Neuronal stem cell (in vitro differentiated cells): ENCODE measurements at regions not wholly inside any gene's neighbourhood (a gene's known extent, or its start where the extent isn't known, plus 50 kb on each side); places are given as distances from the start of the nearest gene placed in this dataset.

Experiments used
- DNase-seq: peaks from one replicate; pipeline ENCODE4 v3.0.0-alpha.2; 2013; ENCODE audit warnings: low spot score
- H2AFZ ChIP-seq: one replicate; pipeline ENCODE4 v1.6.1; 2013; ENCODE audit warnings: mild to moderate bottlenecking, low read length, inconsistent platforms
- H2AK5ac ChIP-seq: 2 replicates; pipeline ENCODE4 v1.6.1; 2013; ENCODE audit warnings: low read depth, mild to moderate bottlenecking, inconsistent platforms, low read length, moderate library complexity, mixed read lengths
- H2BK120ac ChIP-seq: 2 replicates; pipeline ENCODE4 v1.6.1; 2013; ENCODE audit warnings: low read depth, mild to moderate bottlenecking, inconsistent platforms, low read length, moderate library complexity, mixed read lengths
- H2BK12ac ChIP-seq: one replicate; pipeline ENCODE4 v1.6.1; 2013; ENCODE audit warnings: low read length, inconsistent platforms
- H2BK15ac ChIP-seq: 2 replicates; pipeline ENCODE4 v1.6.1; 2013; ENCODE audit warnings: mild to moderate bottlenecking, low read length, inconsistent platforms, mixed read lengths
- H2BK5ac ChIP-seq: one replicate; pipeline ENCODE4 v1.6.1; 2013; ENCODE audit warnings: inconsistent platforms, mild to moderate bottlenecking, low read length, moderate library complexity
- H3K14ac ChIP-seq: one replicate; pipeline ENCODE4 v1.6.1; 2013; ENCODE audit warnings: low read length, inconsistent platforms
- H3K18ac ChIP-seq: 2 replicates; pipeline ENCODE4 v1.6.1; 2013; ENCODE audit warnings: low read length, inconsistent platforms
- H3K23ac ChIP-seq: 2 replicates; pipeline ENCODE4 v1.6.1; 2013; ENCODE audit warnings: low read depth, mild to moderate bottlenecking, mixed read lengths, low read length, inconsistent platforms; ENCODE audit not compliant: poor library complexity
- H3K27ac ChIP-seq: replicated peaks from 3 replicates; pipeline ENCODE4 v1.5.1; 2013; ENCODE audit warnings: low read length, inconsistent platforms
- H3K27me3 ChIP-seq, 3 experiments: 2 replicates each; pipeline ENCODE4 v1.6.1; 2013; ENCODE audit warnings: low read length in 3 of 3, mild to moderate bottlenecking in 2 of 3, inconsistent platforms in 1 of 3, low read depth in 1 of 3, mixed read lengths in 1 of 3, moderate library complexity in 1 of 3; ENCODE audit not compliant: control insufficient read depth in 3 of 3, insufficient read depth in 3 of 3
- H3K36me3 ChIP-seq, 2 donors: replicated peaks in 1 of 2; 2 replicates each; pipeline ENCODE4 v1.6.1; 2013; ENCODE audit warnings: low read length in 2 of 2; ENCODE audit not compliant: control insufficient read depth in 2 of 2, insufficient read depth in 2 of 2
- H3K4ac ChIP-seq: 2 replicates; pipeline ENCODE4 v1.6.1; 2013; ENCODE audit warnings: inconsistent platforms, mild to moderate bottlenecking, low read length, moderate library complexity
- H3K4me1 ChIP-seq, 2 donors: 1 replicate in 1 of 2; 2 replicates in 1 of 2; pipeline ENCODE4 v1.6.1; 2013; ENCODE audit warnings: low read length in 2 of 2, low read depth in 1 of 2; ENCODE audit not compliant: control insufficient read depth in 2 of 2, insufficient read depth in 1 of 2
- H3K4me2 ChIP-seq: one replicate; pipeline ENCODE4 v1.6.1; 2013; ENCODE audit warnings: mild to moderate bottlenecking, low read length, inconsistent platforms; ENCODE audit not compliant: insufficient read depth, poor library complexity, severe bottlenecking
- H3K4me3 ChIP-seq, 2 donors: 2 replicates each; pipeline ENCODE4 v1.5.1; 2013; ENCODE audit warnings: low read length in 2 of 2, mild to moderate bottlenecking in 2 of 2, inconsistent platforms in 1 of 2, moderate library complexity in 1 of 2
- H3K79me1 ChIP-seq: one replicate; pipeline ENCODE4 v1.6.1; 2013; ENCODE audit warnings: low read depth, mild to moderate bottlenecking, inconsistent platforms, low read length, moderate library complexity
- H3K9ac ChIP-seq: one replicate; pipeline ENCODE4 v1.6.1; 2013; ENCODE audit warnings: mild to moderate bottlenecking, low read depth, low read length, inconsistent platforms; ENCODE audit not compliant: poor library complexity
- H3K9me3 ChIP-seq, 2 donors: replicated peaks in 1 of 2; 2 replicates each; pipeline versions ENCODE3 to v1.6.1; 2013; ENCODE audit warnings: low read length in 2 of 2, mild to moderate bottlenecking in 2 of 2, inconsistent platforms in 1 of 2, low read depth in 1 of 2, mixed read lengths in 1 of 2, moderate library complexity in 1 of 2; ENCODE audit not compliant: control insufficient read depth in 2 of 2, insufficient read depth in 1 of 2
- H4K8ac ChIP-seq: one replicate; pipeline ENCODE4 v1.6.1; 2013; ENCODE audit warnings: low read depth, mild to moderate bottlenecking, inconsistent platforms, low read length, moderate library complexity
- H4K91ac ChIP-seq: one replicate; pipeline ENCODE4 v1.6.1; 2013; ENCODE audit warnings: low read length, low read depth, mild to moderate bottlenecking, inconsistent platforms; ENCODE audit not compliant: poor library complexity
- WGBS, 2 donors: extraction: QIAGEN DNeasy Blood & Tissue Kit; methylation state at CpG; one replicate each; pipeline ENCODE4 v1.1.7; 2013; ENCODE audit warnings: missing lambda C conversion rate in 2 of 2, mixed read lengths in 1 of 2; ENCODE audit not compliant: insufficient read length in 2 of 2, insufficient replicate concordance in 1 of 2; ENCODE audit errors: extremely low coverage in 2 of 2; 5-methylcytosine and 5-hydroxymethylcytosine counted together

DNA sequence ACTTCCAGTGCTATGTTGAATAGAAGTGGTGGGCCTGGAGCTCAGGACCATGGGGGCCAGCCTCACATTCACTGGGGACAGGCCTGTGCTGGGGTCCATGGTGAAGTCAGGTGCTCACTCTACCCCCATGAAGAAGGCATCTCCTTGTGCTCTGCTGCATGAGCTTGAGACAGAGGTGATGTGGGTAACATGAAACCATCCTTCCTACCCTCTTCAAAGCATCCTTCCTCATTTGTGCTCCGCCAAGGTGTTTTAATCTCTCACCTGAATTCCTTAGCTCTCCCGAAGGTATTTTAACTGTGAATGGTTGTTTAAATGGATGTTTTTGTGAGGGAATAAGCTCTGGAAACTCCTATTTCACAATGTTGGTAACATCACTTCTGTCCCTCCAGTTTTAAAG, 209.6 kb upstream of the PCSK2 start:
- H3K23ac ChIP-seq = no peak overlapping the region
- H3K79me1 ChIP-seq = no peaks in the 10 kb centered on the region
- no peak overlapping the region for H4K91ac ChIP-seq
- no peak overlapping the region for H2BK5ac ChIP-seq
- H3K4me2 ChIP-seq = no peak overlapping the region
- no peaks in the 10 kb centered on the region for H3K27me3 ChIP-seq
- H3K27ac ChIP-seq = no peak overlapping the region
- H3K9me3 ChIP-seq = no peaks in the 10 kb centered on the region
- H2BK15ac ChIP-seq = no peak overlapping the region
- H3K9ac ChIP-seq = no peak overlapping the region
- H2BK12ac ChIP-seq = no peak overlapping the region
- no peak for DNase-seq
- WGBS, 2 donors = no CpG with 5 or more reads among the region's 2 CpGs
- no peak overlapping the region for H3K18ac ChIP-seq
- H3K14ac ChIP-seq = no peak overlapping the region
- no peak overlapping the region for H4K8ac ChIP-seq
- H3K36me3 ChIP-seq = no peaks in the 10 kb centered on the region
- H2AK5ac ChIP-seq = no peak overlapping the region
- H3K4me1 ChIP-seq = no peaks in the 10 kb centered on the region
- no peak overlapping the region for H2BK120ac ChIP-seq
- H2AFZ ChIP-seq = no peak overlapping the region
- no peak overlapping the region for H3K4ac ChIP-seq
- no peak overlapping the region for H3K4me3 ChIP-seq

DNA sequence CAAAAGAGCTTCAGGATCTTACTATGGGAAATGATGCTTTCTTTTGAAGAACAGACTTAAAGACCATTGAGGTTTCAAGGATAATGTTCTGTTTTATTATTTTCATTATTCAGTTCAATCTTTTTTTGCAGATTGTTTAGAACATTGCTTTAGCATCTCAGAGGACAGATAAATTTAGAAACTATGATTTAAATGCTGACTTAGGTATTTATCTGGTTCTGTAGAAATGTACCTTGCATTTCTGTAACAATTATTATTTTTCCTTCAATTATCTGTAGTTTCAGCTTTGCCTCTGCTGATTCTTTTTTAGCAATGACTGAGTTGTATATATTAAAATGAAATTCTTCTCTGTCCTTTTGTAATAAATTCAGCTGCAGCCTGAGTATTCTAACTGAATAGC, 205.4 kb upstream of the PCSK2 start:
- Histone ChIP-seq H3K18ac (no peak overlapping the region), H2BK12ac (no peak overlapping the region), H3K79me1 (no peaks in the 10 kb centered on the region), H3K14ac (no peak overlapping the region), H4K8ac (no peak overlapping the region), H3K36me3 (no peaks in the 10 kb centered on the region), H2AFZ (no peak overlapping the region), H2BK120ac (no peak overlapping the region), H2AK5ac (no peak overlapping the region), H3K9ac (no peak overlapping the region), H4K91ac (no peak overlapping the region), H3K27me3 (no peaks in the 10 kb centered on the region), H3K4me2 (no peak overlapping the region), H3K23ac (no peak overlapping the region), H2BK15ac (no peak overlapping the region), H2BK5ac (no peak overlapping the region), H3K27ac (no peak overlapping the region), H3K4me3 (no peak overlapping the region), H3K4ac (no peak overlapping the region), H3K9me3 (peaks cover 0 to 2% of the 10 kb centered on the region in 2 donors), H3K4me1 (peaks cover 10 to 12% of the 10 kb centered on the region in 2 donors)
- DNase-seq = no peak

GRCh38 chr20:17023036-17023435, 203.8 kb upstream of the PCSK2 start:
- no peak overlapping the region for H3K27ac ChIP-seq
- H4K91ac ChIP-seq = no peak overlapping the region
- H2AFZ ChIP-seq = no peak overlapping the region
- no peak overlapping the region for H2BK12ac ChIP-seq
- H2AK5ac ChIP-seq = no peak overlapping the region
- no peak overlapping the region for H3K4me2 ChIP-seq
- H3K4me3 ChIP-seq = no peak overlapping the region
- no peak overlapping the region for H4K8ac ChIP-seq
- H3K14ac ChIP-seq = no peak overlapping the region
- H3K36me3 ChIP-seq = no peaks in the 10 kb centered on the region
- no peak overlapping the region for H2BK120ac ChIP-seq
- H3K4me1 ChIP-seq = peaks cover 10 to 12% of the 10 kb centered on the region in 2 donors
- DNase-seq = no peak
- H2BK15ac ChIP-seq = no peak overlapping the region
- H3K79me1 ChIP-seq = no peaks in the 10 kb centered on the region
- H2BK5ac ChIP-seq = no peak overlapping the region
- no peak overlapping the region for H3K18ac ChIP-seq
- no CpG with 5 or more reads among the region's 1 CpG for WGBS, 2 donors
- H3K23ac ChIP-seq = no peak overlapping the region
- peaks cover 0 to 3% of the 10 kb centered on the region in 2 donors for H3K9me3 ChIP-seq
- H3K27me3 ChIP-seq = no peaks in the 10 kb centered on the region
- H3K9ac ChIP-seq = no peak overlapping the region
- H3K4ac ChIP-seq = no peak overlapping the region

- H4K91ac ChIP-seq = no peak overlapping the region
- H2BK15ac ChIP-seq = no peak overlapping the region
- H3K23ac ChIP-seq = no peak overlapping the region
- H3K14ac ChIP-seq = no peak overlapping the region
- no peak overlapping the region for H3K4me3 ChIP-seq
- peaks cover 0 to 3% of the 10 kb centered on the region in 2 donors for H3K9me3 ChIP-seq
- peak overlapping the region; percentile 45 for H2AFZ ChIP-seq
- no peak overlapping the region for H4K8ac ChIP-seq
- H3K18ac ChIP-seq = no peak overlapping the region
- H3K9ac ChIP-seq = no peak overlapping the region
- no peak overlapping the region for H3K4me2 ChIP-seq
- no CpG with 5 or more reads among the region's 8 CpGs for WGBS, 2 donors
- H2BK12ac ChIP-seq = no peak overlapping the region
- peaks cover 10 to 12% of the 10 kb centered on the region in 2 donors for H3K4me1 ChIP-seq
- H2BK120ac ChIP-seq = no peak overlapping the region
- H3K27ac ChIP-seq = no peak overlapping the region
- H2BK5ac ChIP-seq = no peak overlapping the region
- no peaks in the 10 kb centered on the region for H3K27me3 ChIP-seq
- no peak overlapping the region for H2AK5ac ChIP-seq
- H3K36me3 ChIP-seq = no peaks in the 10 kb centered on the region
- no peaks in the 10 kb centered on the region for H3K79me1 ChIP-seq
- DNase-seq = peak; percentile 27
- H3K4ac ChIP-seq = no peak overlapping the region
Observed at GRCh38 chr20:17023806-17024205, 203.0 kb upstream of the PCSK2 start.
